ENCODE measurements at regions not wholly inside any gene's neighbourhood (a gene's known extent, or its start where the extent isn't known, plus 50 kb on each side); places are given as distances from the start of the nearest gene placed in this dataset.

DNA sequence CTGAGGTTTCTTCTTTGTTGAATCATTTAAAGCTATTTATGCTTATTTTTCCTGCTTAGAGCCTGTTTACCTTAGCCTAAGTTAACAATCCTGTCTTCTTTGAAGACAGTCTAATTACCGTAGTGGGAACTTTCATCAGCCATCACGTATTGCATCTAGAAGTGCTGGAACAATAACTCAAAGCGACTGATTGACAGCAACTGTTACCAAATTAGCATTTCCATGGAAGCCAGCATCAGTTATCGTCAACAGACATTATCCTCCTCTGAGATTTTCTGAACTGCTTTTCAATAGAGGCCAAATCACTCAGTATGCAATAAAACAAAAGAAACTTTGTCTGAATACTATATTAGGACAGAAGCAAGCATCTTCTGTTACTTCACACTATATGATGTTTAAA, 433.3 kb upstream of the SLITRK1 start:
- no peak overlapping the region for H3K27ac ChIP-seq (ENCODE audit: low read depth, low read length, poor library complexity, severe bottlenecking)
- H4K20me1 ChIP-seq (ENCODE audit: insufficient read depth, low read length), result no peaks in the 10 kb centered on the region
- TF ChIP-seq, protein P1, sequence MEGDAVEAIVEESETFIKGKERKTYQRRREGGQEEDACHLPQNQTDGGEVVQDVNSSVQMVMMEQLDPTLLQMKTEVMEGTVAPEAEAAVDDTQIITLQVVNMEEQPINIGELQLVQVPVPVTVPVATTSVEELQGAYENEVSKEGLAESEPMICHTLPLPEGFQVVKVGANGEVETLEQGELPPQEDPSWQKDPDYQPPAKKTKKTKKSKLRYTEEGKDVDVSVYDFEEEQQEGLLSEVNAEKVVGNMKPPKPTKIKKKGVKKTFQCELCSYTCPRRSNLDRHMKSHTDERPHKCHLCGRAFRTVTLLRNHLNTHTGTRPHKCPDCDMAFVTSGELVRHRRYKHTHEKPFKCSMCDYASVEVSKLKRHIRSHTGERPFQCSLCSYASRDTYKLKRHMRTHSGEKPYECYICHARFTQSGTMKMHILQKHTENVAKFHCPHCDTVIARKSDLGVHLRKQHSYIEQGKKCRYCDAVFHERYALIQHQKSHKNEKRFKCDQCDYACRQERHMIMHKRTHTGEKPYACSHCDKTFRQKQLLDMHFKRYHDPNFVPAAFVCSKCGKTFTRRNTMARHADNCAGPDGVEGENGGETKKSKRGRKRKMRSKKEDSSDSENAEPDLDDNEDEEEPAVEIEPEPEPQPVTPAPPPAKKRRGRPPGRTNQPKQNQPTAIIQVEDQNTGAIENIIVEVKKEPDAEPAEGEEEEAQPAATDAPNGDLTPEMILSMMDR (conservative IDR thresholded peaks at IDR 0.05; ENCODE audit: low read length), result no peak
- no peak for TF ChIP-seq EZH2phosphoT487 (IDR thresholded peaks at IDR 0.05; ENCODE audit: borderline replicate concordance, low read depth, low read length)
- H3K4me2 ChIP-seq (ENCODE audit: low read length), result no peak overlapping the region
- H3K9me3 ChIP-seq (ENCODE audit: low read length), result no peaks in the 10 kb centered on the region
- no peak for DNase-seq (ENCODE audit: low spot score)
- POLR2A ChIA-PET, result interaction anchor here (0.7 to 1.2 kb wide), 3 partner anchors 8 to 28 kb away, joined by 3 to 5 read pairs (median 4); no protein-coding TSS in a partner anchor
- H3K4me3 ChIP-seq (ENCODE audit: low read depth, low read length, poor library complexity, severe bottlenecking), result no peak overlapping the region
- H3K36me3 ChIP-seq (ENCODE audit: insufficient read depth, low read length), result no peaks in the 10 kb centered on the region
- CTCF ChIA-PET (ENCODE audit: unreplicated experiment), result no interaction called here
- intact Hi-C loops (cut with micrococcal nuclease; ENCODE audit: unreplicated experiment), result no loop called here
- no peak overlapping the region for H2AFZ ChIP-seq (ENCODE audit: low read length)
- no peaks in the 10 kb centered on the region for H3K79me2 ChIP-seq (ENCODE audit: insufficient read depth, low read depth, low read length)
- H3K9me2 ChIP-seq (ENCODE audit: insufficient read depth, low read length), result no peaks in the 10 kb centered on the region
- no peaks in the 10 kb centered on the region for H3K4me1 ChIP-seq (ENCODE audit: insufficient read depth, low read length, poor library complexity, severe bottlenecking)
- BruUV-seq (replicated peaks), result no TSS peak

DNA sequence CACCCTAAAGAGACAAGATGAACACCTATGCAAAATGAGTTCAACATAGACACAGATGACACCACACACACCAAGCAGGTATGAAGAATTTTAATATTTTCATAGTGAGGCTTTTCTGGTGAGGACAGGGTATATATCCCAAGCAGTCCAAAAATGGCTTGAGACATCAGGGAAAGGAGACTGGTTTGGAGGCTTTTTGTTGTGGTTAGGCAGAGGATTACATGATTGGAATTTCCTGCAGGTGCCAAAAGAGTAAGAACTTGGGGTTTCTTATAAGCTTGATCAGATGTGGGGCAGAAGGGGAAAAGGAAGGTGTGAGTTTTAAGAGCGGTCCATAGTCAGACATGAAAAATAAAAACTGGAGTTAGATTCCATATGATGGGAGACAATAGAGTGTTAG, 420.8 kb upstream of the SLITRK1 start:
- no peaks in the 10 kb centered on the region for H3K36me3 ChIP-seq (ENCODE audit: insufficient read depth, low read length)
- H3K4me1 ChIP-seq (ENCODE audit: insufficient read depth, low read length, poor library complexity, severe bottlenecking), result no peaks in the 10 kb centered on the region
- H2AFZ ChIP-seq (ENCODE audit: low read length), result no peak overlapping the region
- no peak overlapping the region for H3K4me2 ChIP-seq (ENCODE audit: low read length)
- TF ChIP-seq, protein P1 (conservative IDR thresholded peaks at IDR 0.05; ENCODE audit: low read length), result no peak
- no peak for TF ChIP-seq EZH2phosphoT487 (IDR thresholded peaks at IDR 0.05; ENCODE audit: borderline replicate concordance, low read depth, low read length)
- ChIA-PET CTCF (ENCODE audit: unreplicated experiment) (no interaction called here), POLR2A (no interaction called here)
- H3K9me2 ChIP-seq (ENCODE audit: insufficient read depth, low read length), result no peaks in the 10 kb centered on the region
- DNase-seq (ENCODE audit: low spot score), result no peak
- H3K4me3 ChIP-seq (ENCODE audit: low read depth, low read length, poor library complexity, severe bottlenecking), result no peak overlapping the region
- no peaks in the 10 kb centered on the region for H3K79me2 ChIP-seq (ENCODE audit: insufficient read depth, low read depth, low read length)
- intact Hi-C loops (cut with micrococcal nuclease; ENCODE audit: unreplicated experiment), result no loop called here
- no peaks in the 10 kb centered on the region for H4K20me1 ChIP-seq (ENCODE audit: insufficient read depth, low read length)
- H3K27ac ChIP-seq (ENCODE audit: low read depth, low read length, poor library complexity, severe bottlenecking), result no peak overlapping the region
- BruUV-seq (replicated peaks), result no TSS peak
- H3K9me3 ChIP-seq (ENCODE audit: low read length), result no peaks in the 10 kb centered on the region

DNA sequence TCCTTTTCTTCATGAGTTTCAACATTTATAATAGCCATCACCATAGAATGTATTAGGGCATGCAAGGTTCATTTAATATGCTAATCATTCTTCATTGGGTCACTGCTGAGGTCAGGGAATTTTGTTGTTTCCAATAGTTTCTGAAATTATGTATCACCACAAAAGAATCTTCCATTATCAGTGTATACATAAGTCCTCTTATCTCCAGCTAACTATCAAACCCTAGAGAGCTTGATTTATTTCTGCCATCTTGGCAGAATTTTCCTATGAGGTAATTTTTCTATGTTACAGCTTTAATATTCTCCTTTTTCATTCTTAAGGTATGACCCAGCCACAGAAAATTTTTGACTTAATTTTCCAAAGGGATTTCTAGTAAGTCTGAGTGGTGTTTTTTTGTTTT, 415.0 kb upstream of the SLITRK1 start:
- no TSS peak for BruUV-seq (replicated peaks)
- Histone ChIP-seq H3K4me2 (ENCODE audit: low read length) (no peak overlapping the region), H3K9me2 (ENCODE audit: insufficient read depth, low read length) (no peaks in the 10 kb centered on the region), H3K4me1 (ENCODE audit: insufficient read depth, low read length, poor library complexity, severe bottlenecking) (no peaks in the 10 kb centered on the region), H3K4me3 (ENCODE audit: low read depth, low read length, poor library complexity, severe bottlenecking) (no peak overlapping the region), H2AFZ (ENCODE audit: low read length) (no peak overlapping the region), H3K36me3 (ENCODE audit: insufficient read depth, low read length) (no peaks in the 10 kb centered on the region), H4K20me1 (ENCODE audit: insufficient read depth, low read length) (no peaks in the 10 kb centered on the region), H3K27ac (ENCODE audit: low read depth, low read length, poor library complexity, severe bottlenecking) (no peak overlapping the region), H3K79me2 (ENCODE audit: insufficient read depth, low read depth, low read length) (no peaks in the 10 kb centered on the region), H3K9me3 (ENCODE audit: low read length) (no peaks in the 10 kb centered on the region)
- DNase-seq (ENCODE audit: low spot score), result no peak
- POLR2A ChIA-PET, result interaction anchor here (0.8 to 1.2 kb wide), 2 partner anchors 11 to 23 kb away, joined by 3 to 4 read pairs; no protein-coding TSS in a partner anchor
- intact Hi-C loops (cut with micrococcal nuclease; ENCODE audit: unreplicated experiment), result no loop called here
- TF ChIP-seq, protein P1 (conservative IDR thresholded peaks at IDR 0.05; ENCODE audit: low read length), result no peak
- TF ChIP-seq EZH2phosphoT487 (IDR thresholded peaks at IDR 0.05; ENCODE audit: borderline replicate concordance, low read depth, low read length), result no peak
- CTCF ChIA-PET (ENCODE audit: unreplicated experiment), result no interaction called here
